Kidney epithelial cell (primary cell): ENCODE measurements at regions not wholly inside any gene's neighbourhood (a gene's known extent, or its start where the extent isn't known, plus 50 kb on each side); places are given as distances from the start of the nearest gene placed in this dataset.
"Not testable (repeated sequence)": the region's sequence is repeated elsewhere in the genome, so short reads cannot be mapped to it uniquely, and the experiment has no call there.

ENCODE experiments used
- DNase-seq: peaks from one replicate; pipeline ENCODE4 v3.0.0-alpha.2; 2010; ENCODE audit warnings: low read depth
- H3K27me3 ChIP-seq: 2 replicates; pipeline ENCODE4 v1.6.0; 2011; ENCODE audit warnings: low read length; ENCODE audit not compliant: control insufficient read depth, insufficient read depth
- H3K36me3 ChIP-seq: 2 replicates; pipeline ENCODE4 v1.5.1; 2011; ENCODE audit warnings: low read length; ENCODE audit not compliant: control insufficient read depth, insufficient read depth
- H3K4me3 ChIP-seq: 2 replicates; pipeline ENCODE4 v1.5.1; 2011; ENCODE audit warnings: low read depth, mild to moderate bottlenecking, control low read depth, low read length
- CTCF ChIP-seq: IDR thresholded peaks from 2 replicates; pipeline ENCODE4 v1.5.1; 2011; ENCODE audit warnings: mild to moderate bottlenecking, moderate library complexity, low read length, control low read depth, inconsistent platforms; ENCODE audit not compliant: insufficient read depth, poor library complexity, severe bottlenecking

- H3K4me3 ChIP-seq, result no peak overlapping the region
- no peak for DNase-seq
- no peaks in the 10 kb centered on the region for H3K27me3 ChIP-seq
- H3K36me3 ChIP-seq, result no peaks in the 10 kb centered on the region
- no peak for TF ChIP-seq CTCF
Measured at GRCh38 chr1:222904451-222904850, 89.6 kb downstream of the DISP1 start.

DNA sequence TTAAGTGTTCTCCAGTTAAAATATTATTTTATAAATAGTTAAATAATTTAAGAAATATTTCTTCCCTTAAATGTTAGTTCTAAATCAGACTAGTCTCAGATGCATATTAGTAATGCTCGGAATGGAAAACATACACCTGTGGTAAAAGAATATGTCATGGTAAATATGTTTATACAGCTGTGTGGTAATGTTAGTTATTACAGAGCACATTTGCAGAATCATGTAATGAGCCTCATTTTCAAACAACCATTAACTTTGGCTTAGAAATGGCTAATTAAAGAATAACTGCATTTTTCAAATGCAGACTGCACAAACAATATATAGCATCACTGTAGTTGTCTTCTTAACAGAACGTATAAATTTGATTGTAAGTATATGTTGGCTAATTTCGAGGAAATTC, 90.3 kb downstream of the DISP1 start:
- no peak overlapping the region for H3K4me3 ChIP-seq
- no peak for DNase-seq
- no peaks in the 10 kb centered on the region for H3K36me3 ChIP-seq
- H3K27me3 ChIP-seq, result no peaks in the 10 kb centered on the region
- TF ChIP-seq CTCF, result no peak

DNA sequence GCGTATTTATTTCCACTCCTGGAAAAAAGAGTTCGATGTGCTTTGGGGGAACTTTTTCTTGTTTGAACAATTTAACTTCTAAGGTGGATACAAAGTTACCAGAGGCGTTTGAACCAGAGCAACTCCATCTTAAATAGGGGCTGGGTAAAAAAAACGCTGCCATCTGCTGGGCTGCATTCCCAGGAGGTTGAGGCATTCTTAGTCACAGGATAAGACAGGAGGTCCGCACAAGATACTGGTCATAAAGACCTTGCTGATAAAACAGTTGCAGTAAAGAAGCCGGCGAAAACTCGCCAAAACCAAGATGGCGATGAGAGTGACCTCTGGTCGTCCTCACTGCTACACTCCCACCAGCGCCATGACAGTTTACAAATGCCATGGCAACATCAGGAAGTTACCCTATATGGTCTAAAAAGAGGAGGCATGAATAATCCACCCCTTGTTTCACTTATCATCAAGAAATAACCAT, 91.5 kb downstream of the DISP1 start:
- not testable (repeated sequence) for H3K36me3 ChIP-seq, H3K4me3 ChIP-seq, DNase-seq, H3K27me3 ChIP-seq

DNA sequence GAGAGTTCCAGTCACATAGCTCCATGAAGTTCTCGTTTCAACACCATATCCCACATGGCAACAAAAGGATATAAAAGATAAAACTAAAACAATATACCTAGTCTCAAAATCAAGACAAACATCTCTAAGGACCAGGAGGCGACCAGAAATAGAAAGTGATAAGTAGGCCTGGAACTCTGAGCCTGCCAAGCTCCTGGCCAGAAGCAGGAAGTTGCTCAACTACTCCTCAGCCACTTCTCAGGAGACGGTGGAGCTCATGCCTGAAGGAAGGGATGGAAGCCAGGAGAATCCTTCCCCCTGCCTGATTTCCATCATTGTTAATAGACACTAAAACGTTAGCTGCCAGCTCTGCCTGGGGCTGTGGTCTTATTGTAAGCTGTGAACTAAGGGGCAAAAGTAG, 94.7 kb downstream of the DISP1 start:
- H3K36me3 ChIP-seq, result no peaks in the 10 kb centered on the region
- TF ChIP-seq CTCF, result no peak
- H3K4me3 ChIP-seq, result no peak overlapping the region
- H3K27me3 ChIP-seq, result no peaks in the 10 kb centered on the region
- no peak for DNase-seq

DNA sequence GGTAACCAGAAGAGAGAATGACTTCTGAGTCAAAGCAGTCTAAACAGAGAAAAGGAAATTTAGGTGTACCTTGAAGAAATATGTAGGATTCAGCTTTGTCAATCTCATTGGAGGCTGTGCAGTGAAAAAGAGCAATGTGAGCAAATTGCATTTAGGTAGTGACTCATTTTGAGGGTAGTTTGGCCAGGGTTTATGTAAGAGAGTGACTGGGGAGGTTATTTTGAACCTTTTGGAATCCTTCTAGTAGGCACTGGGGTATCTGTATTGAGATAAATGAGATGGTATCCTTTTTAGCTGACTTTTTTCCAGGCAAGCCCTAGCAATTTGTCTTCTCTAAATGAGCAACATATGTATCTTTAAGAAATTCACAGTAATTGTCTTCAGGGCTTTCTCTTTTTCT, 95.9 kb downstream of the DISP1 start:
- TF ChIP-seq CTCF, result no peak
- no peak overlapping the region for H3K4me3 ChIP-seq
- no peaks in the 10 kb centered on the region for H3K36me3 ChIP-seq
- H3K27me3 ChIP-seq, result no peaks in the 10 kb centered on the region
- no peak for DNase-seq

DNA sequence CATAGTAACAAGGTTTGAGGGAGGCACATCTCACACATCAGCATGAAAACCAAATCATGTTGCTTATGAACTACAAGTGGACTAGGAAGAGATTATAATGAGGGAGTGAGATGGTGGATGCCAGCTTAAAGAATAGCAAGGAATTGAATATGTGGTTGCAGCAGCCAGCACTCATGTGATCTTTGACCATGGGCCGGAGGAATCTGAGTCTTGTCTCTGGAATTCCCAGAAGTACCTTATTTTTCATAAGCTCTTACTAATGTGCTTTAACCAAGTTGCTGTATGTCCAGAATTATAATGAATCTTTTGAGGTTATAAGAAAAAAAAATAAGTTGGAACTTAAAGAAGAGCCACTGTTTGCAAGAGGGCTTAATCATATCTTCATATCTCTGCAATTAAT, 97.0 kb downstream of the DISP1 start:
- TF ChIP-seq CTCF, result no peak
- DNase-seq, result no peak
- H3K27me3 ChIP-seq, result no peaks in the 10 kb centered on the region
- no peak overlapping the region for H3K4me3 ChIP-seq
- no peaks in the 10 kb centered on the region for H3K36me3 ChIP-seq
